Panc1 (cell line): ENCODE measurements at regions not wholly inside any gene's neighbourhood (a gene's known extent, or its start where the extent isn't known, plus 50 kb on each side); places are given as distances from the start of the nearest gene placed in this dataset.

Experiments
- ATAC-seq: fragments of 200-7000 bp; cut with Tn5 transposase; 2 replicates; pipeline ENCODE4 v1.9.1; 2020; ENCODE audit warnings: mild to moderate bottlenecking, moderate library complexity
- BruUV-seq: library from RNA; stranded (reverse); fragments of 400-500 nt; replicated peaks from 2 replicates; lab custom pipeline; 2021; lab: Mats Ljungman, UMichigan
- CTCF ChIA-PET: fragments of 300-600 bp; sonication (Branson Sonifier 250); formaldehyde crosslinking; loops from one replicate; lab custom pipeline; 2022; ENCODE audit warnings: antibody characterized with exemption; lab: Charles Lee
- POLR2A ChIA-PET: fragments of 300-600 bp; sonication (Branson Sonifier 250); formaldehyde crosslinking; loops from one replicate; lab custom pipeline; 2022; ENCODE audit warnings: antibody characterized with exemption; lab: Charles Lee
- DNase-seq: peaks from one replicate; pipeline ENCODE4 v3.0.0-alpha.2; 2010; ENCODE audit warnings: low read depth, low spot score
- H3K27ac ChIP-seq: 2 replicates; pipeline ENCODE4 v1.5.1; 2011; ENCODE audit warnings: mild to moderate bottlenecking, low read length, inconsistent platforms
- H3K27me3 ChIP-seq: fragments of 200-500 bp; sonication (Bioruptor generic); 2 replicates; pipeline ENCODE4 v1.6.0; 2014; ENCODE audit warnings: low read length, inconsistent platforms; ENCODE audit not compliant: control insufficient read depth, insufficient read depth
- H3K36me3 ChIP-seq: fragments of 200-500 bp; sonication (Bioruptor generic); 2 replicates; pipeline ENCODE4 v1.5.1; 2014; ENCODE audit warnings: inconsistent platforms, mild to moderate bottlenecking, low read length, moderate library complexity; ENCODE audit not compliant: control insufficient read depth, insufficient read depth
- H3K4me1 ChIP-seq: 2 replicates; pipeline ENCODE4 v1.5.1; 2011; ENCODE audit warnings: inconsistent platforms, mild to moderate bottlenecking, low read length, moderate library complexity; ENCODE audit not compliant: control insufficient read depth, insufficient read depth
- H3K4me3 ChIP-seq, 2 experiments: 2 replicates each; pipeline ENCODE4 v1.5.1; 2011 to 2012; ENCODE audit warnings: low read depth in 2 of 2, low read length in 2 of 2, mild to moderate bottlenecking in 2 of 2, inconsistent platforms in 1 of 2, moderate library complexity in 1 of 2
- H3K9me3 ChIP-seq: fragments of 200-500 bp; sonication (Bioruptor generic); 2 replicates; pipeline ENCODE4 v1.5.1; 2014; ENCODE audit warnings: low read depth, mild to moderate bottlenecking, inconsistent platforms, low read length, moderate library complexity; ENCODE audit not compliant: control insufficient read depth, insufficient read depth
- CTCF ChIP-seq: fragments of 450-650 bp; IDR thresholded peaks from 2 replicates; pipeline ENCODE4 v1.5.1; 2017; ENCODE audit warnings: mild to moderate bottlenecking
- POLR2AphosphoS5 ChIP-seq: IDR thresholded peaks from 2 replicates; pipeline ENCODE4 v1.6.1; 2012; ENCODE audit warnings: mild to moderate bottlenecking, low read depth, low read length, moderate library complexity
- REST ChIP-seq, 2 experiments: IDR thresholded peaks; 2 replicates each; pipeline ENCODE4 v1.6.1; 2011 to 2012; ENCODE audit warnings: low read depth in 2 of 2, control low read depth in 1 of 2, low read length in 1 of 2, mild to moderate bottlenecking in 1 of 2, moderate library complexity in 1 of 2; ENCODE audit not compliant: insufficient read depth in 1 of 2
- SIN3A ChIP-seq: IDR thresholded peaks from 2 replicates; pipeline ENCODE4 v1.6.1; 2012; ENCODE audit warnings: low read depth, mild to moderate bottlenecking, low read length, moderate library complexity, borderline replicate concordance; ENCODE audit not compliant: insufficient read depth
- TCF7L2 ChIP-seq: IDR thresholded peaks from 2 replicates; pipeline ENCODE4 v1.6.1; 2011; ENCODE audit warnings: mild to moderate bottlenecking, low read depth, low read length, inconsistent platforms
- in situ Hi-C: cut with HindIII; loops from 2 replicates; pipeline ENCODE4 v1.10.0; 2016; ENCODE audit warnings: low sequenced_read_pairs, low pct_unique_long_range_greater_than_20kb
- intact Hi-C: fragments of 100-400 bp; cut with micrococcal nuclease; formaldehyde crosslinking; loops from one replicate; pipeline ENCODE4 v1.10.0; 2022; ENCODE audit not compliant: unreplicated experiment

- in situ Hi-C loops: no loop called here
- BruUV-seq: no TSS peak
- TF ChIP-seq TCF7L2 (no peak), POLR2AphosphoS5 (no peak), CTCF (no peak), SIN3A (no peak), REST (IDR thresholded peaks at IDR 0.05; ENCODE audit: insufficient read depth in 1 of 2, low read depth in 2 of 2, low read length in 1 of 2) (no peak)
- intact Hi-C loops: no loop called here
- POLR2A ChIA-PET: no interaction called here
- Histone ChIP-seq H3K4me3 (no peak overlapping the region), H3K9me3 (no peaks in the 10 kb centered on the region), H3K4me1 (no peaks in the 10 kb centered on the region), H3K27ac (no peak overlapping the region), H3K27me3 (no peaks in the 10 kb centered on the region), H3K36me3 (no peaks in the 10 kb centered on the region)
- CTCF ChIA-PET: no interaction called here
- ATAC-seq: no peak
- no peak for DNase-seq
Measured at GRCh38 chr7:109126404-109127050, 556.9 kb downstream of the DNAJB9 start.

GRCh38 chr7:109127145-109127544 lies 557.5 kb downstream of the DNAJB9 start:
- TF ChIP-seq POLR2AphosphoS5: no peak
- no peak overlapping the region for H3K4me3 ChIP-seq
- ATAC-seq: no peak

GRCh38 chr7:109131141-109131540 lies 561.5 kb downstream of the DNAJB9 start:
- ATAC-seq (no peak), DNase-seq (no peak)
- H3K27ac ChIP-seq: no peak overlapping the region
- ChIA-PET CTCF (no interaction called here), POLR2A (no interaction called here)
- in situ Hi-C loops (no loop called here), intact Hi-C loops (no loop called here)
- no peaks in the 10 kb centered on the region for H3K27me3 ChIP-seq
- no peaks in the 10 kb centered on the region for H3K36me3 ChIP-seq
- H3K4me1 ChIP-seq: no peaks in the 10 kb centered on the region
- H3K4me3 ChIP-seq: no peak overlapping the region
- no peaks in the 10 kb centered on the region for H3K9me3 ChIP-seq
- no TSS peak for BruUV-seq
- TF ChIP-seq CTCF (no peak), REST (IDR thresholded peaks at IDR 0.05; ENCODE audit: insufficient read depth in 1 of 2, low read depth in 2 of 2, low read length in 1 of 2) (no peak), TCF7L2 (no peak), POLR2AphosphoS5 (no peak), SIN3A (no peak)

More at GRCh38 chr7:109127145-109127544, 557.5 kb downstream of the DNAJB9 start:
- intact Hi-C loops (no loop called here), in situ Hi-C loops (no loop called here)
- no TSS peak for BruUV-seq
- DNase-seq: no peak
- ChIA-PET CTCF (no interaction called here), POLR2A (no interaction called here)
- Histone ChIP-seq H3K27me3 (no peaks in the 10 kb centered on the region), H3K4me1 (no peaks in the 10 kb centered on the region), H3K27ac (no peak overlapping the region), H3K36me3 (no peaks in the 10 kb centered on the region), H3K9me3 (no peaks in the 10 kb centered on the region)
